AML-193 (cell line): ENCODE measurements at regions not wholly inside any gene's neighbourhood (a gene's known extent, or its start where the extent isn't known, plus 50 kb on each side); places are given as distances from the start of the nearest gene placed in this dataset.

Experiments used
- DNase-seq, 2 experiments: peaks; one replicate each; lab custom pipeline; 2025; lab: John Stamatoyannopoulos, UW

GRCh38 chr2:96438589-96438988 lies 66.6 kb downstream of the NEURL3 start:
- DNase-seq, result no peak

- DNase-seq, result peak; percentile 9 to 19
Observed at GRCh38 chr2:96437512-96437911, 67.6 kb downstream of the NEURL3 start.

DNA sequence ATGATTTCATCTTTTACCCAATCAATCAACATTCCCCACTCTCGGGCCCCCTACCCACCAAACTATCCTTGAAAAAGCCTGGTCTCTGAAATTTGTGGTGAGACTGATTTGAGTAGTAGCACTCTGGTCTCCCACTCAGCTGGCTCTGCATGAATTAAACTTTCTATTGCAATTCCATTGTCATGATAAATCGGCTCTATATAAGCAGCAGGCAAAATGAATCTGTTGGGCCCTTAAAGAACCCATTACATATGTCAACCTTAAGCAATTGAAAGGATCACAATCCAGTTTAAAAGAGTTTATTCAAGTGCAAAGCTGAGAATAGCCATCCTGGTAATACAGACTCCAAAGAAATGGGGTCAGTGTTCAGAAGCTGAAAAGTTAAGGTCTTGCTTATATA lies 68.2 kb downstream of the NEURL3 start:
- DNase-seq, result no peak

DNA sequence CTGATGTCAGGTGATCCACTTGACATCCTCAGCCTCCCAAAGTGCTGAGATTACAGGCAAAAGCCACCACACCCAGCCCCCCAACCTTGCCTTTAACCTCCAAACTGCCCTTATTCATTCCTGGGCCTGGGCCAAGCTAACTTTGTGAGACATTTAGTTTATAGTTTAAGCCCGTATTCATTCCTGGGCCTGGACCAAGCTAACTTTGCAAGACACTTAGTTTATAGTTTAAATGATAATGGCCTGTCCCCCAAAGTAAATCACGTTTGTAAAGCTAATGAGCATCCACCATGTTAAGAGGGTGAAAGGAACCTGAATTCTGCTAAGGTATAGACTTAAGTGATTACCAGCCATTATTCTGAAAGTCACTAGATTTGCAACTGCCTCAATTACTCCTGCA lies 68.7 kb downstream of the NEURL3 start:
- no peak for DNase-seq

- DNase-seq, result no peak
Observed at GRCh38 chr2:96431319-96431718, 73.8 kb downstream of the NEURL3 start.

DNA sequence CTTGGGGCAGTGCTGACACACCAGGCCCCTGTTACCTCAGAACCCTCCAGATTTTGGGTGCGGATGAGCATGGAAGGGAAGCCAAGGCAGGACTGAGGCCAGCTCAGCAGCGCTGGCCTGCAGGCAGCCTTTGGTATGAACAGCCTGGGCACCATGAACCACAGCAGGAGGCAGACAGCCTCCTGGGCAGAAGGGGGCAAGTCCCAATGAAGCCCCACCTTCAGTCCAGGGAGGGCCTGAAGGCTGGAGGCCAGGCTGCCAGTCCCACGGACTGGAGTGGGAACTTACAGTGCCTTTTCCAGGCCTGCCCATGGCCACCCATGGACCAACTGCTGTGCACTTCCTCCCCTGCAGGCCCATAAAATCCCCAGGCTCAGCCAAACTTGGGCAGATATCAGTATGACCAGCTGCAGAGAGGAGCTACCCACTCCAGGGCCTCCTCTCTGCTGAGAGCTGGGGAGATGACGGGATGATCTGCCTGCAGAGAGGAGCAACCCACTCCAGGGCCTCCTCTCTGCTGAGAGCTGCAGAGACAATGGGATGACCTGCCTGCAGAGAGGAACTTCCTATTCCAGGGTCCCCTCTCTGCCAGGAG lies 74.7 kb downstream of the NEURL3 start:
- no peak for DNase-seq

GRCh38 chr2:96427917-96428316 lies 77.2 kb downstream of the NEURL3 start:
- peak; percentile 3 to 7 for DNase-seq

- no peak for DNase-seq
Observed at GRCh38 chr2:96427169-96427568, 78.0 kb downstream of the NEURL3 start.

GRCh38 chr2:96423828-96424227 lies 81.3 kb downstream of the NEURL3 start:
- DNase-seq, result no peak
